ENCODE measurements at regions not wholly inside any gene's neighbourhood (a gene's known extent, or its start where the extent isn't known, plus 50 kb on each side); places are given as distances from the start of the nearest gene placed in this dataset.

DNA sequence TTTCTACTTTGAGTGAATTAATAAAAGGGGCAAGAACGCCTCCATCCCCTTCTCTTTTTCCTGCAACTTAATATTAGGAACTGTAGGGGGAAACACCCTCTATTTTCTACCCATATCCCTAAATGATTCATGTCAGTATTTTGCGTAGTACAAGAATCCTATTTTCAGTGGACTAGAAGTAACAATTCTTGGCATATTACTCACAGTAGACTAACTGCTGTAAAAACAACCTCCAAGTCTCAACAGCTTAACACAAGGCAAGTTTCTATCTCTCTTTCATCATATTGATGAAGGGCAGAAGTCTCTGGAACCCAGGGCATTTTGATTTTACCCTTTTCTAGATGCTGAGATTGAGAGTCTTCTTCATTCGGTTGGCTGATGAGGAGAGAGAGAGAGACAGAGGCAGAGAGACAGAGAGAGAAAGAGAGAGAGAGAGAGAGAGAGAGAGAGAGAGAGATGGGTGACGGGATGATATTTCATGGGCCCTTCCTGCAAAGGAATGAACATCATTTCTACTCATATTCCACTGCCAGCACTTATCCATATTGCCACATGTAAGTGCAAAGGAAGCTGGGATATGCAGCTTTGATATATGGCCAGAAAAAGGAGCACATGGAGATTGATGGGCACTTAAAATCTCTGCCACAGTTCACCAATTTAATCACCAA is 481.6 kb downstream of the LPIN1 start:
- no peak for DNase-seq (ENCODE audit: low read depth in 3 of 3, low spot score in 2 of 3)

DNA sequence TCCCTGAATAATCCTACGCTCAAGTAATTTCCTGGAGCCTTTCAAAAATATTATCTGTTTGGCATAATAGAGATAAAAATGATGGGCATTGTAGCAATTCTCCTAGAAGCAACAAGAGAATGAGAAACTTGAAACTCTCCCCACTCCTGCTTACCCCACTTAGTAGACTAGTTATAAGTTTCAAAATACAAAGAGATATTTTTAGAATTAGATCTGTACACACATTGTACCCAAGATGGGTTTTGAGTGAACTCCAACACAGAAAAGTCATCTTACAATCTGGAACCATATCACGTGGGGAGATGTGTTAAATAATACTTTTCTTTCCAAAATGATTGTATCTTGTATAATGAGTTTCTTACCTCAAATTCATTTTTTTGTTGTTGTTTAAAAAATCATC is 484.9 kb downstream of the LPIN1 start:
- no peak for DNase-seq (ENCODE audit: low read depth in 3 of 3, low spot score in 2 of 3)

DNA sequence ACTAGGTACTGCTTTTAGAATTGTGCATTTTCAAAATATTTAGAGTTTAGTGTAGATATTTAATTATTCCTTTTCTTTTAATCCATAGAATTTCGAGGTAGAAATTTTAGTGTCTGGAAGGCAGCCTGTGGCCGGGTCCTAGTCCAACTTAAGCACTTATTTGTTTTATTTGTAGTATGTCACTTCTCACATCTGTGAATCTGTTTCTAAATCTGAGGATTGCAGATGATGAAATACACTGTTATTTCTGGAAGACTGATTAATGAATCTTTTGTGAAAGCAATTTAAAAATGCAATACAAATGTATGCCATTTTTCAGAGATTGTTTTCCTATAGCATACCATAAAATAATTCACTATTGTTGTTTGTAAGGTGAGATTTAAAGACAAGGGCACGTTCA is 483.9 kb upstream of the TRIB2 start:
- DNase-seq (ENCODE audit: low read depth in 3 of 3, low spot score in 2 of 3) = no peak

DNA sequence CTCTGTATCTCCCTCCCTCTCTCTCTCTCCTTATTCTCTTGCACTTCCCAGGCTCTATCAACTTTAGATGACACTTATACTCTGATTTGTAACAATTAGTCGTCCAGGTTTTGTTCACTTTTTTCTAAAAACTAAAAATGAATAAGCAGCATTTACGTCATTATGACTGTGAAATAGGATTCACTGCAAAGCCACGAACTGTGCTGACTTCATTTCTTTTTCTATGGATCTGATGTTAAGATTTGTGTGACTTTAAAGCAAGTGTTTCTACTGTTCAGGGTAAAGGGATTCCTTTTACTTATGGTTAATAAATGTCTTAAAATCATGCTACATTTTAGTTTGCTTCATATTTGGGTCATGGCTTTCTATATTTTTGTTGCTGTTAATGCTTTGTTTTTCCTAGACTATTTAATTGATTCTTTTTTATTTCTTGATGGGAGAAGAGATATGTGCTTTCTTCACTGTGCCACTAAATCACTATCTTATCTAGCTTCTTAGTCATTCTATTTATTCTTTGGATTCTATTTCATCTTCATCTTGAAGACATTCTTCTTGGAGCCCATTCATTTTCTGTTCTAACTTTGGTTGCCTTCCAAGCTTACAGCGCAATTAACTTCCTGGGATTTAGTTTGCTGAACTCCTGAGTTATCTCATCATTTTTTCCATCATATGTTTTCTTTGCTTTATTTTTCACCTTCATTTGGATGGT is 480.4 kb upstream of the TRIB2 start:
- no peak for DNase-seq (ENCODE audit: low read depth in 3 of 3, low spot score in 2 of 3)

DNA sequence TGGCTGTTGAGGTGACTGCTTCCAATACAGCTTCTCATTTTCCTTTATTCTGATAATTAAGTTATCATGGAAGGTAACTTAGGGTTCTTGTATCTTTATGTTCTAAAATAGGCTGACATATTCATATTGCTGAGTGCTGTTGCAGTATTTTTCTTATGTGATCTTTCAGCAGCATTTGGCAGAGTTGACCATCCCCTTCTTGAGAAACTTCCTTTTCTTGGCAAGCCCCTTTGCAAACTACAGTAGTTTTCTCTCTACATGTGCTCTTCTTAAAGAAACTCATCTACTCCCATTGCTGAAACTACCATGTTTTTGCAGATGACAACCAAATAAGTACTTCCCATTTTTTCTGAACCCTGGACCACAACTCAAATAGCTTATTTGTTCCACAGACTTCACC is 476.5 kb upstream of the TRIB2 start:
- DNase-seq (ENCODE audit: low read depth in 3 of 3, low spot score in 2 of 3) = no peak

DNA sequence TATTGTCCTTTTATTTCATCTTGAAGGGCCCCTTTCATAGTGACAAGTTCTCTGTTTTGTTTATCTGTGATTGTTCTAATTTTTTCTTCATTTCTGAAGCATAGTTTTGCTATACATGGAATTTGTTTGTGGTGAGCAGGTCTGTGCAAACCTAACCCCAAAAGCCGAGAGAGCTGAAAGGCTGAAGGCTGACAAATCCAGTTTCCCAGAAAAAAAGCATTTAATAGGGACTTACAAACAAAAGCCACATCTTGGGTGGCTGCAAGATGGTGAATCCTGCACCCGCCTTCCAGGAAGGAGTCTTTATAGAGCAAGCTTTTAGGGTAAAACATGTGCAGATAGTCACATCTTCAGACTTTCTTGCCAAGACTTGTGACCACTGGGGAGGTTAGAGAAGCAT is 473.4 kb upstream of the TRIB2 start:
- DNase-seq (ENCODE audit: low read depth in 3 of 3, low spot score in 2 of 3) = no peak

DNA sequence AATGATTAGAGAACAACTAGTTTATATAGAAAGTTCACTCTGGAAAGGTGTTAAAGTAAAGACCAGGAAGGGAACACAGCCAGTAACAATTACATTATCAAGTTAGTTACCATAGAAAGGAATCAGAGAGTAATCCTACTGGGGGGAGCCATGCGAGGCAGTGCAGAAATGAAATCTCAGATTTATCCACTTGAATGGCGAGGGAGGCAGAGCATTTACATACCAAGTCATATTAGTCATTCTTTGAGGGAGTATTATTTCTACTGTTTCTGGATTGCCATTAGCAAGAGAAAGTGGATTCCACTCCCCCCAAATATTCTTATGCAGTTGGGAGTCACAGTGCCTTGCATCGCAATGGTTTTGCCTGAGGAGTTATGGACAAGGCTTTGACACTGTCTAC is 472.7 kb upstream of the TRIB2 start:
- DNase-seq (ENCODE audit: low read depth in 3 of 3, low spot score in 2 of 3) = no peak

DNA sequence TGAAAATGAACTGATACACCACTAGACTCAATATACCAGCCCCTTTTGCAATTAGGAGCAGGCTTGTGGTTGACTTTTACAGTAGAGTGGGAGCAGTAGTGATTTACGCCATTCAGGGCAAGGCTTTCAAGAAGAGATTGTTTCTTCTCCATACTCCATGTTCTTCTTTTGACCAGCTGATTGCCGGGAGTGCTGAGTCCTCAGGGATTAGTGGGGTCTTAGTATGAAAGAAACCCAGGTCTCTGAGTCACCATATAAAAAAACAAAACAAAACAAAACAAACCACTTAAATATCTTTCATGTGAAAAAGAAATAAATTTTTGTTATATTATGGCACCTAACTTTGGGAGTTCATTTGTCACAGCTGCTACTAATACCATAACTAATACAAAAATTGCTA is 465.6 kb upstream of the TRIB2 start:
- no peak for DNase-seq (ENCODE audit: low read depth in 3 of 3, low spot score in 2 of 3)

DNA sequence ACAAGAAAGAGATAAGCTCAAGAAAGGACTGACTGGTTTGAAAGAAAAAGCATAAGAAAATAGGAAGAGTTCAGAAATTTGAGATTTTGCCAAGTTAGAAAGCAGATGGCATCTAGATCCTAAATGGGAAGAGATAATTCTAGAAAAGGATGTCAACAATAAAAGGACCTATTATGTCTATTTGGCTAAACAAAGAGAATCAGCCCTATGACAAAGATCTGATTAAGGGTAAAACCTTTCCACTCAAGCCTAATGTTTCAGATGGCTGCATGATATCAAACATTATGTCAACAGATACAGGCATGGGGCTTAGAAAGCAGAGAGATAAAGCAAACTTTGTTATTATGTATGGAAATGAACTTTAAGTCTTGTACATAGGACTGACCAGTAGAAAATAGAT is 465.0 kb upstream of the TRIB2 start:
- no peak for DNase-seq (ENCODE audit: low read depth in 3 of 3, low spot score in 2 of 3)

DNA sequence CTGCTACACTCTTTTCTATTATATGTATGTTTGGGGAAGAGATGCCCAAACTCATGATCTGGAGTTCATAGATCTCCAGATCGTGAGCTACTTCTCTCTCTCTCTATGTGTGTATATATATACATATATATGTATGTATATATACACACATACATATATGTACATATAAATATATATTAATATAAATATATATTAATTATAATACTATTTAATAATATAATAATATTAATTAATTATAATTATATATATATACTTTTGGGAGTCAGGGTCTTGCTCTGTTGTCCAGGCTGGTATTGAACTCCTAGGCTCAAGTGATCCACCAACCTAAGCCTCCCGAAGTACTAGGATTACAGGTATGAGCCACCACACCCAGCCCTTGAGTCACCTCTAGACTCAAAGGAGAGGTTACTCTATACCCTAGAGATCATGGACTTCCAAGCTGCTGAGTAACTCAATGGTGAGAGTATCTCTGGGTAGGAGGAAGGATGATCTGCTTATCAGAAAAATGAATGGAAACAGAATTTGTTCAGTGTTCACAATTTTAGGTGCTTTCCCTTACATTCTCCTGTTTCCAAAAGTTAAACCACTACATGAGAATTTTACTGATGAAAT is 463.5 kb upstream of the TRIB2 start:
- no peak for DNase-seq (ENCODE audit: low read depth in 3 of 3, low spot score in 2 of 3)

DNA sequence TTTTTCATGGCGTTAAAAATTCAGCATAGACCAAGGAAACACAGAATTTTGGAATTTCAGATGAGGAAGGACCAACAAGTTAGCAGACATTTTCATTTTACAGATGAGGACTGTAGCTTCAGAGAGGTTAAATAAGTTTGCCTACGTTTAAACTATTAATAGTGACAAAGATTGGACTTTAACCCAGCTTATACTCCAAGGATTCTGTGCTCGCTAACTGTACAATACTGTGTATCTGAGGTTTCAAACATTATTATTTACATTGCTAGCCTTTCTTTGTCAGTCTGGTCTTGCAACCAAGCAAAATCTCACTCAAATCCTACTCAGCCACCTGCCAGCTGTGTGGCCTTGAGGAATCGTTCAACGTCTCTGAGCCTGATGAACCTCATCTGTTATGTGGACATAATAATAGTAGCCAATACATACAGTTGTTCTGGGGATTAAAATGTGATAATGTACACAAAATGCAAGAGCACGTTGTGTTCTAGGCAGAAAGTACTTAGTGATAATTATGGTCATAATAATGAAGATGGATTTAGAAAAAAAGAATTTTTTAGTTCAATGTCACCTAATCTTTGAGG is 462.4 kb upstream of the TRIB2 start:
- DNase-seq (ENCODE audit: low read depth in 3 of 3, low spot score in 2 of 3) = no peak

DNA sequence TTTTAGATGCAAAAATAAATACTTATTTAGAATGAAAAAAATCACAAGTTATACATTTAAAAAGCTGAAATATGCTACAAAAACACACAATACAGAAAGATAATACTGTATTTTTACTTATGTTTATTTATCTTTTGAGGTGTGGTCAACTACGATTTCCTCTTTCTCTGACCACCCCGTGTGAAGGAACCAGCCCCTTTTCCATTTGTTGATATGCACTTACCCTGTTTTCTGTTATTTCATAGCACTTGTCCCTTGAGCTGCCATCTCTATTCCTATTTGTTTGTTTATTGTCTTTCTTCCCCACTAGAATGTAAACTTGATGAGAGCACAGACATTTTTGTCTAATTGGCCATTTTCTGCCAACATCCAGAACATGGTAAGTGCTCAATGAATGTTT is 460.5 kb upstream of the TRIB2 start:
- no peak for DNase-seq (ENCODE audit: low read depth in 3 of 3, low spot score in 2 of 3)

DNA sequence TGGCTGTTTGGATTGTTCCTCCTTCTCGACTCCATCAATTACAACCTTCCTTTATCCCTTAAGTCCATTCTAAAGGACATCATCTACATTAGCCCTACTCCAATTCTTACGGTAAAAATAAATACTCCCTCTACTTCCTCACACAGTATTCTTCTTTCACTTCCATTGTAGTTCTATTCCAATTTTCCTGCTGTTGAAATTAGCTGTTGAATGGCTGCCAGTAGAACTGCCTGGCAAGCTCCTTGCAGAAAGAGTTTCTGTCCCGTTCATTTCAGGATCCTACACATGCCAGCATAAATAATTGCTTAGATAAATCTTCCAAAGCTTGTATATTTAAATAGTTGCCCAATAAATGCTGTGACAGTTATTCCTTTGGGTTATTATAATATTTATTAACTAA is 459.3 kb upstream of the TRIB2 start:
- no peak for DNase-seq (ENCODE audit: low read depth in 3 of 3, low spot score in 2 of 3)

DNA sequence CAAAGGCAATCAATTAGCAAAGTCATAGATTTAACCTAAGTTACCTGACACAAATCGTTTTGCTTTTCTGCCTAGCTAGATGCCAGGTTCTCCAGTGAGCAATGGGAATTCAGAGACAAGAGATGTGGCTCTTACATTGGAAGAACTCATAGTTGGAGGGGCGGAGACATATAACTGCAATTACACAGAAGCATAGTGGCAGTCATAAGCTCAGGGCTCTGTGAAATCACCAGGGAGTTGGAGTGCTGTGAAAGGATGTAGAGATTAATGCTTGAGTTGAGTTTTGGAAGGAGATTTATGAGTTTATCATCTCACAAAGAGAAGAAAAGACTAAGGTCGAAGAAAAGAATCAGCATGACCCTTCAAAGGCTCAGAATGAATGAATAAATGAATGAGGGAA is 457.2 kb upstream of the TRIB2 start:
- DNase-seq (ENCODE audit: low read depth in 3 of 3, low spot score in 2 of 3) = no peak

DNA sequence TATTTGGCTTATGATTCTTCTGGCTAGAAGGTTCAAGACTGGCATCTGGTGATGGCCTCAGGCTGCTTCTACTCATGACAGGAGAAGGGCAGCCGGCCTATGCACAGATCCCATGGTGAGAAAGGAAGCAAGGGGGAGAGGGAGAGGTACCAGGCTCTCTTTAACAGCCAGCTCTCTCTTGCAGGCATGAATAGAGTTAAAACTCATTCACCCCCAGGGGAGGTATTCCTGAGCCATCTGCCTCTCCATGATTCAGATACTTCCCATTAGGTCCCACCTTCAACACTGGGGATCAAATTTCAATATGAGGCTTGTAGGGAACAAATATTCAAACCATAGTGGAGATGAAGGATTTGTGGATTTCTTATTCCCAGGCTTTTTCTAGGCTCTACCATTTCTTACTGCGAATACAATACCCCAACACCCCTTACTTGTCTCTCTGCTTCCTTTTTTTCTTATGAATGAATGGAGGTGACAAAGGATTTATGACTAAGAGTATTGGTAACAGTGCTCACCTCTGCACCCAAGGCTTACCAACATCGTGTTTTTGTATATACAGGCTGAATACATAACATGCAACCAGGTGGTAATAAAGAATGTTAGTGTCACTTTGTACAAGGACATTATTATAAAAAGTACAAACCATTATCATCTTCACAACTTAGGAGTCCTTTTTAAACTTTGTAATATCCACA is 454.6 kb upstream of the TRIB2 start:
- DNase-seq (ENCODE audit: low read depth in 3 of 3, low spot score in 2 of 3) = no peak

DNA sequence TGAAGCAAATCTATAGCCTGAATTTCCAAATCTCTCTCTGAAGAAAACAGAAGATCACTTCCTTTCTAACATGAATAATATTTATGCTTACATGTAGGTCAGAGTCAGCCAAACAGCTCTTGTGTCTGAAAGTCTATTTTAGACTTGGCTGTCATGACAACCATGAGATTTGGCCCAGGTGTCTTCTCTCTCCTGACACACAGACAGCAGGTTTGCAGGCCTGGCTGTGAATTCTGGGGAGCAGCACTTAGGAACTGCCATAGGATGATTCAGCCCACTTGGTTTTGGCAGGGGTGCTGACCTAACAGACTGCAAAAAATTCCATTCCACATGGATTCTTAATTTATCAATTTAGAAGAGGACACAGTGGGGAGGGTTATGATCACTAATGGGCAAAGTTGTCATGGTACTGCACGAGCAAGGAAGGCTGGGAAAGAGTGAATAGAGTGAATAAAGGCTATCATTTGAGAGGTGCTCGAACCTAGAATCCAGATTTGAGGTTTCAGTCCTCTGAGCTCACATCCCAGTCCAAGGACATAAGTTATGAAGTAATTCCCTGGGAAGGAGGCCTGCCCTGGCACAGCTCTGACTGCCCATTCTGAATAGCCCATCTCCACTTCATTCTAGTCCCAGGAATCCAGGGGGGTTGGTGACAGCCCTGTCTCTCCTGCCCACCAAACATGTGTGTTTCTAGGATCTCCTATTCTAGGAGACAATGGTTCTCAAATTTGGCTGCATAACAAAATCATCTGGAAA is 453.9 kb upstream of the TRIB2 start:
- peak in 2 of 3 donors; percentile 21 to 32 for DNase-seq (ENCODE audit: low read depth in 3 of 3, low spot score in 2 of 3)

DNA sequence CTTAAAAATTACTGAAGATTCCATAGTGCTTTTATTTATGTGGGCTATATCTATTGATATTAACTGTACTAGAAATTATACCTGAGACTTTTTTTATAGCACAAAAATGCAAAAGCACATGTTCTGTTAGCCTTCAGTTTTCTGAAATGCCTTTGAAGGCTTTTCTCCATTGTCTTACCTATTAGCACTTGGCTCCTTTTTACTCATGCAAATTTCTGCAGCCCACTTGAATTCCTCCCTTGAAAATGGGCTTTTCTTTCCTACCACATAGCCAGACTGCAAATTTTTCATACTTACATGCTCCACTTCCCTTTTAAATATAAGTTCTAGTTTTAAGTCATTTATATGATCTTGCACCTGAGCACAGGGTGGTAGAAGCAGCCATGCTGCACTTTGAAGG is 453.0 kb upstream of the TRIB2 start:
- no peak for DNase-seq (ENCODE audit: low read depth in 3 of 3, low spot score in 2 of 3)

DNA sequence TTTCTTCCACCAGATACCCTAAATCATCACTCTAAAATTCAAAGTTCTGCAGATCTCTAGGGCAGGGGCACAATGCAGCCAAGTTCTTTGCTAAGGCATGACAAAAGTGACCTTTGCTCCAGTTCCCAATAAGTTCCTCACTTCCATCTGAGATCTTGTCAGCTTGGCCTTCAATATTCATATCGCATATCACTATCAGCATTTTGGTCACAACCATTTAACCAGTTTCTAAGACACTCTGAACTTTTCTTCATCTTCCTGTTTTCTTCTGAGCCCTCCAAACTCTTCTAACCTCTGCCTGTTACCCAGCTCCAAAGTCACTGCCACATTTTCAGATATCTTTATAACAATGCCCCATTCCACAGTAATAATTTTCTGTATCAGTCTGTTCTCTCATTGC is 452.6 kb upstream of the TRIB2 start:
- DNase-seq (ENCODE audit: low read depth in 3 of 3, low spot score in 2 of 3) = no peak

DNA sequence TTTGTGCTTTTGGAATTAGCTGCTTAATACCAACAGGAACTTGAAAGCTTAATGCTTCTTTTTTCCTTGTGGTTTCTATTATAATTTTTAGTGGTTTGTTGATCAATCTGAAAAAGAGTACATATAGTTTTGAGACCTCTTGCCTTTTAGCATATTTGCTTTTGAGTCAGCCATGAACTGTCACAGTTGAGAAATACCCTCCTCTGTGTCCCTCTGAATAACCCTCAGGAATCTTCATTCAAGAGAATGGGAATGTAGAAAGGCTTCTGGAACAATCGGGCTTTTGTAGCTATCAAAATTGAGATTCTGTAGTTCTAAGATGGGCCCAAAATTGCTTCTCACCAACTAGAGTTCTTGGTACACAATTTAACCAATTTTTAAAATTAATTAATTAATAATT is 451.1 kb upstream of the TRIB2 start:
- DNase-seq (ENCODE audit: low read depth in 3 of 3, low spot score in 2 of 3) = no peak

DNA sequence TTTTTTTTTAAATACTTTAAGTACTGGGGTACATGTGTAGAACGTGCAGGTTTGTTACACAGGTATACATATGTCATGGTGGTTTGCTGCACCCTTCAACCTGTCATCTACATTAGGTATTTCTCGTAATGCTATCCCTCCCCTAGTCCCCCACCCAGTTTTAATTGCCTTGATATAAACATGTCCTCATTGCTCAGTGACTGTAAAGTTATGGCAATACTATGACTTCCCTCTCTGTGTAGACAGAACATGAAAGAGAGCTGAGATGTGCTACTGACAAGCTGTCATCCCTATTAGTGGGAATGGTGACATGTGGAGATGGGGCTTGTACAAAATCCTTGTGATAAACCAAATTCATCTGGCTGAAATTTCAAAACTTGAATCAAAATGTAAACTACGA is 449.7 kb upstream of the TRIB2 start:
- DNase-seq (ENCODE audit: low read depth in 3 of 3, low spot score in 2 of 3) = no peak

Data from right renal cortex interstitium (tissue), 3 donors.